ENCODE measurements at regions not wholly inside any gene's neighbourhood (a gene's known extent, or its start where the extent isn't known, plus 50 kb on each side); places are given as distances from the start of the nearest gene placed in this dataset.

GRCh38 chr5:163822548-163822947 lies 317.1 kb downstream of the MAT2B start:
- no peak overlapping the region for H3K4me3 ChIP-seq (ENCODE audit: low read depth, low read length)
- no peak for DNase-seq (ENCODE audit: low read depth)
- TF ChIP-seq CTCF (IDR thresholded peaks at IDR 0.05; ENCODE audit: low read depth, low read length, missing control alignments): no peak

- no peak for TF ChIP-seq CTCF (IDR thresholded peaks at IDR 0.05; ENCODE audit: low read depth, low read length, missing control alignments)
- no peak overlapping the region for H3K4me3 ChIP-seq (ENCODE audit: low read depth, low read length)
- DNase-seq (ENCODE audit: low read depth): no peak
Observed at GRCh38 chr5:163825661-163826060, 320.2 kb downstream of the MAT2B start.

GRCh38 chr5:163826201-163826600 lies 320.8 kb downstream of the MAT2B start:
- H3K4me3 ChIP-seq (ENCODE audit: low read depth, low read length): no peak overlapping the region
- TF ChIP-seq CTCF (IDR thresholded peaks at IDR 0.05; ENCODE audit: low read depth, low read length, missing control alignments): no peak
- DNase-seq (ENCODE audit: low read depth): no peak

GRCh38 chr5:163832155-163832554 lies 326.7 kb downstream of the MAT2B start:
- no peak for TF ChIP-seq CTCF (IDR thresholded peaks at IDR 0.05; ENCODE audit: low read depth, low read length, missing control alignments)
- DNase-seq (ENCODE audit: low read depth): no peak
- no peak overlapping the region for H3K4me3 ChIP-seq (ENCODE audit: low read depth, low read length)

GRCh38 chr5:163838738-163839137 lies 333.3 kb downstream of the MAT2B start:
- no peak for DNase-seq (ENCODE audit: low read depth)
- no peak for TF ChIP-seq CTCF (IDR thresholded peaks at IDR 0.05; ENCODE audit: low read depth, low read length, missing control alignments)
- H3K4me3 ChIP-seq (ENCODE audit: low read depth, low read length): no peak overlapping the region

- no peak for DNase-seq (ENCODE audit: low read depth)
- H3K4me3 ChIP-seq (ENCODE audit: low read depth, low read length): no peak overlapping the region
- no peak for TF ChIP-seq CTCF (IDR thresholded peaks at IDR 0.05; ENCODE audit: low read depth, low read length, missing control alignments)
Observed at GRCh38 chr5:163846512-163846911, 341.1 kb downstream of the MAT2B start.

GRCh38 chr5:163855754-163856153 lies 350.3 kb downstream of the MAT2B start:
- no peak for DNase-seq (ENCODE audit: low read depth)
- TF ChIP-seq CTCF (IDR thresholded peaks at IDR 0.05; ENCODE audit: low read depth, low read length, missing control alignments): no peak
- H3K4me3 ChIP-seq (ENCODE audit: low read depth, low read length): no peak overlapping the region

Measured in GM12864 (cell line).